ENCODE measurements at regions not wholly inside any gene's neighbourhood (a gene's known extent, or its start where the extent isn't known, plus 50 kb on each side); places are given as distances from the start of the nearest gene placed in this dataset.

- no peak overlapping the region for H3K4me3 ChIP-seq (ENCODE audit: low read depth, low read length)
- TF ChIP-seq CTCF (IDR thresholded peaks at IDR 0.05; ENCODE audit: control insufficient read depth, extremely low read depth, insufficient read depth): no peak
- DNase-seq (ENCODE audit: low read depth): no peak
These were observed 62.8 kb downstream of the SCN11A start for GRCh38 chr3:38988955-38989354.

GRCh38 chr3:38987456-38987855 is 64.3 kb downstream of the SCN11A start:
- no peak for DNase-seq (ENCODE audit: low read depth)
- TF ChIP-seq CTCF (IDR thresholded peaks at IDR 0.05; ENCODE audit: control insufficient read depth, extremely low read depth, insufficient read depth): no peak
- H3K4me3 ChIP-seq (ENCODE audit: low read depth, low read length): no peak overlapping the region

DNA sequence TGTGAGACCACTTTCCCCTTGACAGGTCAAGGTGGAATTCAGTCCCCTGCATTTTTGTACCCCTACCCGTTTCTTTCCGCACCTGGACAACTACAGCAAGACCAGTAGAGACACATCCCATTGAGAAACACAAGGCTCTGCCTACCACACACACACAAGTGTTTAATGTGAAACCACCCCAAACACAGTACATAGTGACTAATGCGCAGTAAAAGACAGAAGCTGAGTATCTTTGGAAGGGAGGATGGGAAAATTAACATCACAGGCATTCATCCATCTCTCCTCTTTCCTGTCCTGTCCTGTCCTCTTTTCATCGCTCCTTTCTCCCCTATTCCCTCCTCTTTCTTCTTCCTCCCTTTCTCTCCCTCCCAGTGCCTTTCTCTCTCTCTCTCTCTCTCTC is 64.8 kb downstream of the SCN11A start:
- TF ChIP-seq CTCF (IDR thresholded peaks at IDR 0.05; ENCODE audit: control insufficient read depth, extremely low read depth, insufficient read depth): no peak
- no peak for DNase-seq (ENCODE audit: low read depth)
- H3K4me3 ChIP-seq (ENCODE audit: low read depth, low read length): no peak overlapping the region

GRCh38 chr3:38985981-38986380 is 65.8 kb downstream of the SCN11A start:
- no peak for TF ChIP-seq CTCF (IDR thresholded peaks at IDR 0.05; ENCODE audit: control insufficient read depth, extremely low read depth, insufficient read depth)
- no peak overlapping the region for H3K4me3 ChIP-seq (ENCODE audit: low read depth, low read length)
- no peak for DNase-seq (ENCODE audit: low read depth)

GRCh38 chr3:38985581-38985980 is 66.2 kb downstream of the SCN11A start:
- no peak for DNase-seq (ENCODE audit: low read depth)
- no peak for TF ChIP-seq CTCF (IDR thresholded peaks at IDR 0.05; ENCODE audit: control insufficient read depth, extremely low read depth, insufficient read depth)

DNA sequence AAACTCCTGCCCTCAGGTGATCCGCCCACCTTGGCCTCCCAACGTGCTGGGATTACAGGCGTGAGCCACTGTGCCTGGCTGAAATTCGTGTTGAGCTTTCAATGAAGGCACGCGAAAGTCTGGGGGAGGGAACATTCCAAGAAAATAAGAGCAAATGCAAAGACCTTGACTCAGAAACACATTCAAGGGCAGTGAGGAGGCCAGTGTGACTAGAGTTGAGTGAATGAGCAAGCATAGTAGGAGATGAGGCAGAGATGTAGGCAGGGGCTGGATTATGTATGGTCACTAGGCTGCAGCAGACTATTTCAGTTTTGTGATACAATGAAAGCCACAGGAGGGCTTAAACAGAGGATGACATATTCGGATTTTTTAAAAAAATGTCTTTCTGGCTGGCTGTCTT is 67.0 kb downstream of the SCN11A start:
- no peak overlapping the region for H3K4me3 ChIP-seq (ENCODE audit: low read depth, low read length)
- no peak for DNase-seq (ENCODE audit: low read depth)
- no peak for TF ChIP-seq CTCF (IDR thresholded peaks at IDR 0.05; ENCODE audit: control insufficient read depth, extremely low read depth, insufficient read depth)

More at GRCh38 chr3:38985581-38985980, 66.2 kb downstream of the SCN11A start:
- H3K4me3 ChIP-seq (ENCODE audit: low read depth, low read length): no peak overlapping the region

DNA sequence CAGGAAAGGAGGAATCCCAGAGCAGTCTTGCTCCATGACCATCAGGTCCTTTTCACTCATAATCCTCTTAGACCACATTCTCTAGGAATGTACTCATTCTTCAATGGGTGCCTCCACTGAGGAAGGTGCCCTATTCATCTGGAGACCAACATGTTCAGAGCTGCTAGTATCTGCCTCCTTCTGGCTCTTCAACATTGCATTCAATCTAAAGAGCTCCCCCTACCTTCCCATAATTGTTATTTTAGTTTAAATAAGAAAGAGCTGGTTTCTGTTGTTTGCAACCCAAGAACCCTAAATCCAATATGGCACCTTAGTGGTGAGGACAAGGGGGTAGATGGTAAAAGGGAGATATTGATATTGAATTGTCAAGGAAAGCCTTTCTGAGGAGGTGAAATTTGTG is 67.6 kb downstream of the SCN11A start:
- no peak for TF ChIP-seq CTCF (IDR thresholded peaks at IDR 0.05; ENCODE audit: control insufficient read depth, extremely low read depth, insufficient read depth)
- no peak for DNase-seq (ENCODE audit: low read depth)
- no peak overlapping the region for H3K4me3 ChIP-seq (ENCODE audit: low read depth, low read length)

Measured in LNCaP clone FGC (cell line).